ENCODE measurements at regions not wholly inside any gene's neighbourhood (a gene's known extent, or its start where the extent isn't known, plus 50 kb on each side); places are given as distances from the start of the nearest gene placed in this dataset.

GRCh38 chr15:39108021-39108420 lies 472.9 kb upstream of the THBS1 start:
- Histone ChIP-seq H2AFZ (ENCODE audit: low read depth, low read length, severe bottlenecking) (no peak overlapping the region), H3K36me3 (ENCODE audit: low read length) (no peaks in the 10 kb centered on the region), H3K9me2 (replicated peaks; ENCODE audit: insufficient read depth, low read length) (no peaks in the 10 kb centered on the region), H3K4me2 (ENCODE audit: low read depth, low read length, poor library complexity, severe bottlenecking) (no peak overlapping the region), H3K9me3 (ENCODE audit: insufficient read depth, low read length) (no peaks in the 10 kb centered on the region), H3K4me3 (ENCODE audit: insufficient read depth, low read length, poor library complexity, severe bottlenecking) (no peak overlapping the region), H3K9ac (ENCODE audit: low read length) (no peak overlapping the region), H3K79me2 (ENCODE audit: insufficient read depth, low read length) (no peaks in the 10 kb centered on the region), H3F3A (ENCODE audit: insufficient read depth) (no peaks in the 10 kb centered on the region), H4K20me1 (ENCODE audit: low read depth, low read length) (no peaks in the 10 kb centered on the region), H3K27me3 (ENCODE audit: low read length) (no peaks in the 10 kb centered on the region), H3K27ac (ENCODE audit: low read depth, low read length) (no peak overlapping the region)
- TF ChIP-seq EZH2phosphoT487 (conservative IDR thresholded peaks at IDR 0.05; ENCODE audit: low read length) (no peak), CTCF (IDR thresholded peaks at IDR 0.05; ENCODE audit: insufficient read depth, low read length, poor library complexity, severe bottlenecking) (no peak)

- no peaks in the 10 kb centered on the region for H3K9me2 ChIP-seq (replicated peaks; ENCODE audit: insufficient read depth, low read length)
- no peaks in the 10 kb centered on the region for H3K36me3 ChIP-seq (ENCODE audit: low read length)
- H3K9ac ChIP-seq (ENCODE audit: low read length): no peak overlapping the region
- TF ChIP-seq CTCF (IDR thresholded peaks at IDR 0.05; ENCODE audit: insufficient read depth, low read length, poor library complexity, severe bottlenecking): no peak
- H3K9me3 ChIP-seq (ENCODE audit: insufficient read depth, low read length): no peaks in the 10 kb centered on the region
- no peaks in the 10 kb centered on the region for H3K79me2 ChIP-seq (ENCODE audit: insufficient read depth, low read length)
- no peaks in the 10 kb centered on the region for H3F3A ChIP-seq (ENCODE audit: insufficient read depth)
- no peak overlapping the region for H2AFZ ChIP-seq (ENCODE audit: low read depth, low read length, severe bottlenecking)
- no peak overlapping the region for H3K4me3 ChIP-seq (ENCODE audit: insufficient read depth, low read length, poor library complexity, severe bottlenecking)
- no peaks in the 10 kb centered on the region for H3K27me3 ChIP-seq (ENCODE audit: low read length)
- no peaks in the 10 kb centered on the region for H4K20me1 ChIP-seq (ENCODE audit: low read depth, low read length)
- H3K4me2 ChIP-seq (ENCODE audit: low read depth, low read length, poor library complexity, severe bottlenecking): no peak overlapping the region
- H3K27ac ChIP-seq (ENCODE audit: low read depth, low read length): no peak overlapping the region
Measured at GRCh38 chr15:39110336-39110735, 470.5 kb upstream of the THBS1 start.

GRCh38 chr15:39110746-39111145 lies 470.1 kb upstream of the THBS1 start:
- Histone ChIP-seq H3K27ac (ENCODE audit: low read depth, low read length) (no peak overlapping the region), H3K9ac (ENCODE audit: low read length) (no peak overlapping the region), H2AFZ (ENCODE audit: low read depth, low read length, severe bottlenecking) (no peak overlapping the region), H4K20me1 (ENCODE audit: low read depth, low read length) (no peaks in the 10 kb centered on the region), H3K4me2 (ENCODE audit: low read depth, low read length, poor library complexity, severe bottlenecking) (no peak overlapping the region), H3K9me2 (replicated peaks; ENCODE audit: insufficient read depth, low read length) (no peaks in the 10 kb centered on the region), H3K27me3 (ENCODE audit: low read length) (no peaks in the 10 kb centered on the region), H3K9me3 (ENCODE audit: insufficient read depth, low read length) (no peaks in the 10 kb centered on the region), H3K36me3 (ENCODE audit: low read length) (no peaks in the 10 kb centered on the region), H3K79me2 (ENCODE audit: insufficient read depth, low read length) (no peaks in the 10 kb centered on the region), H3F3A (ENCODE audit: insufficient read depth) (no peaks in the 10 kb centered on the region), H3K4me3 (ENCODE audit: insufficient read depth, low read length, poor library complexity, severe bottlenecking) (no peak overlapping the region)
- TF ChIP-seq EZH2phosphoT487 (conservative IDR thresholded peaks at IDR 0.05; ENCODE audit: low read length) (no peak), CTCF (IDR thresholded peaks at IDR 0.05; ENCODE audit: insufficient read depth, low read length, poor library complexity, severe bottlenecking) (no peak)

- H3K4me3 ChIP-seq (ENCODE audit: insufficient read depth, low read length, poor library complexity, severe bottlenecking): no peak overlapping the region
- no peaks in the 10 kb centered on the region for H3K9me3 ChIP-seq (ENCODE audit: insufficient read depth, low read length)
- no peaks in the 10 kb centered on the region for H3K36me3 ChIP-seq (ENCODE audit: low read length)
- H3K27ac ChIP-seq (ENCODE audit: low read depth, low read length): no peak overlapping the region
- H3K27me3 ChIP-seq (ENCODE audit: low read length): no peaks in the 10 kb centered on the region
- H3K9ac ChIP-seq (ENCODE audit: low read length): no peak overlapping the region
- H3K9me2 ChIP-seq (replicated peaks; ENCODE audit: insufficient read depth, low read length): no peaks in the 10 kb centered on the region
- TF ChIP-seq EZH2phosphoT487 (conservative IDR thresholded peaks at IDR 0.05; ENCODE audit: low read length) (no peak), CTCF (IDR thresholded peaks at IDR 0.05; ENCODE audit: insufficient read depth, low read length, poor library complexity, severe bottlenecking) (no peak)
- no peaks in the 10 kb centered on the region for H4K20me1 ChIP-seq (ENCODE audit: low read depth, low read length)
- no peak overlapping the region for H2AFZ ChIP-seq (ENCODE audit: low read depth, low read length, severe bottlenecking)
- no peak overlapping the region for H3K4me2 ChIP-seq (ENCODE audit: low read depth, low read length, poor library complexity, severe bottlenecking)
- no peaks in the 10 kb centered on the region for H3F3A ChIP-seq (ENCODE audit: insufficient read depth)
- no peaks in the 10 kb centered on the region for H3K79me2 ChIP-seq (ENCODE audit: insufficient read depth, low read length)
Measured at GRCh38 chr15:39113741-39114140, 467.1 kb upstream of the THBS1 start.

All from SU-DHL-6 (cell line).